Fibroblast of lung (primary cell): ENCODE measurements at regions not wholly inside any gene's neighbourhood (a gene's known extent, or its start where the extent isn't known, plus 50 kb on each side); places are given as distances from the start of the nearest gene placed in this dataset.

ENCODE experiments used
- DNase-seq, 2 donors: peaks; one replicate each; pipeline versions ENCODE4 v3.0.0 to v3.0.0-alpha.2; 2010; ENCODE audit warnings: low read depth in 2 of 2
- H2AFZ ChIP-seq: 2 replicates; pipeline ENCODE4 v1.5.1; 2012; ENCODE audit warnings: low read length, control low read depth, inconsistent platforms
- H3K27ac ChIP-seq: 2 replicates; pipeline ENCODE4 v1.5.1; 2011; ENCODE audit warnings: low read length, control low read depth; ENCODE audit not compliant: insufficient read depth
- H3K27me3 ChIP-seq: 2 replicates; pipeline ENCODE4 v1.5.1; 2011; ENCODE audit warnings: mild to moderate bottlenecking, low read length; ENCODE audit not compliant: control insufficient read depth, insufficient read depth
- H3K36me3 ChIP-seq: 2 replicates; pipeline ENCODE4 v1.5.1; 2011; ENCODE audit warnings: low read length; ENCODE audit not compliant: control insufficient read depth, insufficient read depth
- H3K4me1 ChIP-seq: 2 replicates; pipeline ENCODE4 v1.5.1; 2011; ENCODE audit warnings: low read length; ENCODE audit not compliant: control insufficient read depth, insufficient read depth; ENCODE audit errors: extremely low read depth
- H3K4me2 ChIP-seq: 2 replicates; pipeline ENCODE4 v1.5.1; 2011; ENCODE audit warnings: low read length, control low read depth; ENCODE audit not compliant: insufficient read depth; ENCODE audit errors: extremely low read depth
- H3K4me3 ChIP-seq, 4 experiments: fragments of 200-600 bp in 1 of 4; sonication (generic) in 1 of 4; replicated peaks in 1 of 4; 2 replicates each; pipeline ENCODE4 v1.5.1; 2011 to 2016; ENCODE audit warnings: low read length in 4 of 4, low read depth in 3 of 4, mild to moderate bottlenecking in 3 of 4, control low read depth in 2 of 4, inconsistent platforms in 1 of 4, mixed read lengths in 1 of 4; ENCODE audit not compliant: insufficient read depth in 1 of 4; ENCODE audit errors: control extremely low read depth in 1 of 4
- H3K79me2 ChIP-seq: 2 replicates; pipeline ENCODE4 v1.5.1; 2012; ENCODE audit warnings: mild to moderate bottlenecking, low read length, inconsistent platforms; ENCODE audit not compliant: control insufficient read depth, insufficient read depth
- H3K9ac ChIP-seq: 2 replicates; pipeline ENCODE4 v1.5.1; 2011; ENCODE audit warnings: mild to moderate bottlenecking, low read length, control low read depth; ENCODE audit not compliant: insufficient read depth
- H3K9me3 ChIP-seq: 2 replicates; pipeline ENCODE4 v1.5.1; 2012; ENCODE audit warnings: low read depth, low read length; ENCODE audit not compliant: control insufficient read depth, insufficient read depth
- H4K20me1 ChIP-seq: 2 replicates; pipeline ENCODE4 v1.5.1; 2011; ENCODE audit warnings: low read length; ENCODE audit not compliant: control insufficient read depth, insufficient read depth; ENCODE audit errors: extremely low read depth
- CTCF ChIP-seq, 2 donors: IDR thresholded peaks in 1 of 2; conservative IDR thresholded peaks in 1 of 2; 1 replicate in 1 of 2; 2 replicates in 1 of 2; pipeline ENCODE4 v1.5.1; 2011 to 2012; ENCODE audit warnings: low read length in 2 of 2, control low read depth in 1 of 2, inconsistent platforms in 1 of 2, low read depth in 1 of 2, mild to moderate bottlenecking in 1 of 2
- EZH2 ChIP-seq: IDR thresholded peaks from 2 replicates; pipeline ENCODE4 v1.5.1; 2012; ENCODE audit warnings: low read length, control low read depth, mild to moderate bottlenecking; ENCODE audit errors: missing control alignments

GRCh38 chr7:34544621-34545020, 113.4 kb upstream of the NPSR1 start:
- H2AFZ ChIP-seq: no peak overlapping the region
- H3K4me2 ChIP-seq: no peak overlapping the region
- H3K36me3 ChIP-seq: no peaks in the 10 kb centered on the region
- TF ChIP-seq CTCF (conservative IDR thresholded peaks at IDR 0.05 in 1 of 2, IDR thresholded peaks at IDR 0.05 in 1 of 2; ENCODE audit: low read depth in 1 of 2, low read length in 2 of 2): no peak
- TF ChIP-seq EZH2: no peak
- no peaks in the 10 kb centered on the region for H3K9me3 ChIP-seq
- H4K20me1 ChIP-seq: no peaks in the 10 kb centered on the region
- DNase-seq: no peak
- no peak overlapping the region for H3K9ac ChIP-seq
- no peaks in the 10 kb centered on the region for H3K79me2 ChIP-seq
- no peaks in the 10 kb centered on the region for H3K4me1 ChIP-seq
- H3K27ac ChIP-seq: no peak overlapping the region
- H3K27me3 ChIP-seq: no peaks in the 10 kb centered on the region
- H3K4me3 ChIP-seq: no peak overlapping the region

GRCh38 chr7:34550996-34551395, 107.0 kb upstream of the NPSR1 start:
- no peak overlapping the region for H3K9ac ChIP-seq
- no peak for DNase-seq
- H3K79me2 ChIP-seq: no peaks in the 10 kb centered on the region
- no peak overlapping the region for H3K27ac ChIP-seq
- H3K4me1 ChIP-seq: no peaks in the 10 kb centered on the region
- no peak overlapping the region for H2AFZ ChIP-seq
- no peak for TF ChIP-seq CTCF (conservative IDR thresholded peaks at IDR 0.05 in 1 of 2, IDR thresholded peaks at IDR 0.05 in 1 of 2; ENCODE audit: low read depth in 1 of 2, low read length in 2 of 2)
- no peak for TF ChIP-seq EZH2
- no peaks in the 10 kb centered on the region for H3K9me3 ChIP-seq
- H4K20me1 ChIP-seq: no peaks in the 10 kb centered on the region
- no peak overlapping the region for H3K4me3 ChIP-seq
- no peaks in the 10 kb centered on the region for H3K36me3 ChIP-seq
- H3K27me3 ChIP-seq: no peaks in the 10 kb centered on the region
- H3K4me2 ChIP-seq: no peak overlapping the region

GRCh38 chr7:34552502-34552901, 105.5 kb upstream of the NPSR1 start:
- Histone ChIP-seq H3K79me2 (no peaks in the 10 kb centered on the region), H3K9me3 (no peaks in the 10 kb centered on the region), H4K20me1 (no peaks in the 10 kb centered on the region), H3K36me3 (no peaks in the 10 kb centered on the region), H3K4me2 (no peak overlapping the region), H3K4me3 (no peak overlapping the region), H2AFZ (no peak overlapping the region), H3K27ac (no peak overlapping the region), H3K4me1 (no peaks in the 10 kb centered on the region), H3K9ac (no peak overlapping the region), H3K27me3 (no peaks in the 10 kb centered on the region)
- TF ChIP-seq CTCF (conservative IDR thresholded peaks at IDR 0.05 in 1 of 2, IDR thresholded peaks at IDR 0.05 in 1 of 2; ENCODE audit: low read depth in 1 of 2, low read length in 2 of 2) (no peak), EZH2 (no peak)
- DNase-seq: no peak
